ENCODE measurements at regions not wholly inside any gene's neighbourhood (a gene's known extent, or its start where the extent isn't known, plus 50 kb on each side); places are given as distances from the start of the nearest gene placed in this dataset.

DNA sequence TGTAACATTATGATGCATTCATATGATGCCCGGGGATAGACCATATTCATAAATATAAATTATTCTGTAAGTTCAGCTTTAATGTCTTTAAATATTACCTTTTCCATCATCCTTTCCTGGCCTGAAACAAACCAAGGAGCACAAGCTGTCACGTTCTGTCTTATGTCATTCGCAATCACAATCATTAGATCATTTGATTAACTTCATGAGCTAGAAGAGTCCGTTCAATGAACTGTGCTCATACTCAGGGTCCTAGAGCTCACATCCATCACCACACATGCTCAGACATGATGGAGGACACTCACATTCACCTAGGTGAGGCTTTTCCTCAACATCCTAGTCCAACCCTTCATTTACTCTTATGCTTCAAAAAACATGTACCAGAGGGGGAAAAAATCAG lies 599.0 kb upstream of the ID2 start:
- no peak for DNase-seq

DNA sequence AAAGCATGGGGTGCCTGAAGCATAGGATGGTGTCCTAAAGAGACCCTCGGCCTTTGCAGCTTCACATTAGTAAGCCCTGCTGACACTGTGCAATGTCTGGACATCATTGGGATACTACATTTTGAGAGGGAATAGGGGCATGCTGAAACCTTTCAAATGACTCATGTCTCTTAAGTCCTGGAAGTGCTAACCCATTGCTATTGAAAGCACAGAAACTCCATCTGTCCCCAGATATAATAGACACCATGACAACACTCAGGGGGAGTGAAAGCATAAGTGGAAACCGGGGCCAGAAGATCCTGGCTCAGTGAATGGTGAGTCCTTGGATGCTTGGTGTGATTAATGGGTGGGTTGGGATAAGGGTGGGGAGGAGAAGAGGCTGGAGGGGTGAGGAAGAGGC lies 595.5 kb upstream of the ID2 start:
- no peak for DNase-seq

DNA sequence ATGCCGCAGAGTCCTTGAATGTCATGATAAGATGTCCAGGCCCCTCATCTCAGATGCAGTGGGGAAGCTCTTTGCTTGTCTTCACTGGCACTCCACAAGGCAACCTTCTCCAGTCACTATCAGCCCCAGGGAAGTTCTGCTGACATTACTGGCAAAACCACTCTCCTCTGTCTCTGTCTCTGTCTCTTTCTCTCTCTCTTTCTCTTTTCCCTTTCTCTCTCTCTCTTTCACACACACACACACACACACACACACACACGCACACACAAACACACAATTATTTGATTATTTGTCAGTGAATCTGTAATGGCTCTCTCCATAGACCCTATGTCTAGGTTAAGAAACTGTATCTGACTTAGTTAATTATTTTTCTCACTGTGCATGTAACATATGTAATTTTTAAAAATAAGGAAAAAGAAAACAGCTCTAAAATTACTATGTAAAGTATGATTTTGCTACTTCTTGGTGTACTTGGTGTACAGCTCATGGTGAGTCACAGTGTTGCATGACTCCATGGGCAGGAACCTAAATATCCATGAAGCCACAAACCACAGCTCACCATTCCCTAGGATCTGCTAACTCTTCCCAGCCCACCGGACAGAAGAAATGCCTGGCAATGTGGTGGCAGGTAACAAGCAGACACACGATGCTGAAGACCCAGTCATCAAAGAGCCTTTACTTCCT lies 594.9 kb upstream of the ID2 start:
- DNase-seq: no peak

DNA sequence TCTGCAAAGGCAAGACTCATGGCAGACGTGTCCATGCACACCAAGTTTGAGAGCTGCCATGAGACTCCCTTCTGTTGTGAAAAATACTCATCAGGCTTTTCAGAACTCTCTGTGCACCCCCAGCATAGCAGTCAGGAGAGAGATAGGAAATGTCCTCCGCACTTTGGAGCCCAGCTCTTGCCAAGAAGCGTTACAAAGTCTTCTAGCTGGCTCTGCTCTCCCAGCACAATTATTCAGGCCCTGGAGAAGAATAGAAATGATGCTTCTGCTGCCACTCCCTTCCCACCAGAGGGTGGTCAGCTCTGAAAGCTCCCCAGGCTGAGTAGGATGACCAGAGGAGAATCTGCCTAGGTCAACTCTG lies 594.4 kb upstream of the ID2 start:
- no peak for DNase-seq

GRCh38 chr2:8088810-8089209 lies 593.0 kb upstream of the ID2 start:
- DNase-seq: no peak

DNA sequence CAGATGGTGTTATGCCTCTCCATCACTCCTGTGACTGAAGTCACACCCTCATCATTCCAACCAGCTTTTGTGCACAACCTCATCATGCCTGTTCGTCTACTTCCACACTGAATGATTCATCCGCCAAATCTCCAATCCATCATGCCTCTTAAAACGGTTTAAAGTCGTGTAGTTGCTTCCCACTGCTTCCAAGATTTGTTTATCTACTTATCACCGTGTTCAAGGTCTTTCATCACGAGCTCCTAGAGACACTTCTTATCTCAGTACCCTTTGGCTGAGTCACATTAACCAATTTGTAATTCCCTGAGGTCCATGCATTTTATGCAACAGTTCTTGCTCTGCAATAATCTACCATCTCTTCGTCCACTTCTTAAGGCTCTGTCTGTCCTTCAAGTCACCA lies 592.3 kb upstream of the ID2 start:
- no peak for DNase-seq

- DNase-seq: no peak
These were observed 590.8 kb upstream of the ID2 start for GRCh38 chr2:8090748-8091700.

DNA sequence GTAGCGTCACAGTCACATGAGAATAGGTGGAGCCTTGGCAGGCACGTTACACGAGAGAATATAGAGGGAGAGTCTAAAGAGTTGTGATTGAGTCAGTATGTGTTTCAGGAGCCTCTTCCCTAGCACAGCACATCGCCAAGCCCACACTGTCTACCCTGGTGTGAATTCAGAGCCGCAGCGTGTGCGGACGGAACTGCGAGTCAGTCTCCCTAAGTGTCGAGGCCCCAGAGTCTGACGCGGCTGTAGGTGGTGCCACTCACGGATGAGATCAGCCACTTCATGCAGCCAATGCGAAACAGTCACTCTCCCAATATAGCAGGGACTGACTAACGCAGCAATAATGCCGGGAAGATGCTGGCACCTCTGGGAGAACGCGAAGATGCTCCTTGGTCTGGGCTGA lies 587.3 kb upstream of the ID2 start:
- no peak for DNase-seq

DNA sequence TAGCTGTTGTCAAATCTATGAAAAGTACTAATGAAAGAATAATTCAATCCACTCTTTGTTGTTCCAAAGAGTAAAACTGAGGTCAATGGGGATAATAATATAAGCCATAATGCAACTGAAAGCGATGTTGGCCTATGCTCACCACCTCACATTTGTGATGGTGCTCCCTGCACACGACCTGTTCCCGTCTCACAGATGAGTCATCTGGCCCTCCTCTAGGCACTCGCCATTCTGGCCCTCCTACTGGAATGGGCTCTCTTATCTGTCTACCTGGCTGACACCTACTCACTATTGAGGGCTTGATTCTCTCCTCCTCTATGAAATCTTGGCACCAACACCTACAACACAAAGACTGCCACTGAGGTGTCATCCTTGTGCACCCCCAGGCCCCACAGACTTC lies 585.9 kb upstream of the ID2 start:
- DNase-seq: no peak

GRCh38 chr2:8096484-8096883 lies 585.4 kb upstream of the ID2 start:
- no peak for DNase-seq

DNA sequence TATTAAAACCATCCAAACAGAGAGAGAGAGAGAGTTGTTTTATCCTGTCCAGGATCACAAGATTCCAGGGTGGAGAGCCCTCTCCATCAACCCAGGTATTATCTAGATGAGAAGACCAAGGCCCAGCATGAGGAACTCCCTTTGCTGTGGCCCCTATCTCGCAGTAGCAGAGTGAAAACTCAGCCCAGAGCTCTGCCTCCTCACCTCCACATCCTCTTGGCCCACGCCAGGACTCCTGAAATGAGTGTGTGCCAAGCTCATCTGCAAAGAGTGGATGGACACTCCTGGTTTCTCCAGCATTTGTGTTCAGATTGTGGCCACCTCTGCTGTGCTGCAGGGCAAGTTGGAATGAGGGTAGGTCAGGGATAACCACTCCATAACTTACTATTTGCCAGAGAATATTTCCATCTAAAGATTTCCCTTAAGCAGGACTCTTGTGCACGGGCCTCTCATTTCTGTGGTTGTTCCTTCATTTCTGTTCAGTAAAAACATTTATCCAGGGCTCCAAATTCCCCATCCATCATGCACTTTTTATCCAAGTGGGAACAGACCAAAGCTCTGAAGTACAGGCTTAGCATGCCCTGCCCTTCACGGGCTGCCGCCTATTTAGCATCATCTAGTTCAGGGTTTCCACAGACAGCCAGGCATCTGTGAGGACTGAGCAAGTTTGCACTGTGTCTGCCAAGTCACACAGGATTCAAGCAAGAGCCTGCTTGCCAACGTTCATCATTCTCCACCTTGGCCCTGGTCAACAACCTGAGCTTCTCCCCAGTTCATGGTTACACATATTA lies 583.2 kb upstream of the ID2 start:
- no peak for DNase-seq

DNA sequence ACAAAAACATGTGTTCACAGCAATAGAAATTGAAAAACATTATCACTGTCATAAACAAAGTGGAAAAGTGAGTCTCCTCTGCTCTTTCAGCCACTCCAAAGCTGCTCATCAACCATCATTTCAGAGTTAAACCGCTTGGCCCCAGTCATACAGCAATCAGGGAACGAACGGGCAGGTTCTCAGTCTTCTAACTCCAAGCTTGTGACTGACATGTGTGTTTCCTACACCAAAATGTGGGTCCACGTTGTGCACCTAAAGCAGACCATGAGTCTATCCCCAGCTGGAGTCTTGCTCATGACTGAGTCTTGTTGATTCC lies 582.6 kb upstream of the ID2 start:
- DNase-seq: no peak

GRCh38 chr2:8101614-8102277 lies 580.1 kb upstream of the ID2 start:
- DNase-seq: no peak

GRCh38 chr2:8102470-8102869 lies 579.4 kb upstream of the ID2 start:
- no peak for DNase-seq

- DNase-seq: peak; percentile 19 to 29
These were observed 578.7 kb upstream of the ID2 start for GRCh38 chr2:8103085-8103708.

DNA sequence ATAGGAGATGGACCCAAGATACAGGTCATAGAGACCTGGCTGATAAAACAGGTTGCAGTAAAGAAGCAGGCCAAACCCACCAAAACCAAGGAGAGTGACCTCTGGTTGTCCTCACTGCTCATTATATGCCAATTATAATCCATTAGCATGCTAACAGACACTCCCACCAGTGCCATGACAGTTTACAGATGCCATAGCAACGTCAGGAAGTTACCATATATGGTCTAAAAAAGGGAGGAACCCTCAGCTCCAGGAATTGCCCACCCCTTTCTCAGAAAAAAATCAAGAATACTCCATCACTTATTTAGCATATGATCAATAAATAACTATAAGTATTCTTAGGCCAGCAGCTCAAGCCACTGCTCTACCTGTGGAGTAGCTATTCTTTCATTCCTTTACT lies 574.7 kb upstream of the ID2 start:
- no peak for DNase-seq

DNA sequence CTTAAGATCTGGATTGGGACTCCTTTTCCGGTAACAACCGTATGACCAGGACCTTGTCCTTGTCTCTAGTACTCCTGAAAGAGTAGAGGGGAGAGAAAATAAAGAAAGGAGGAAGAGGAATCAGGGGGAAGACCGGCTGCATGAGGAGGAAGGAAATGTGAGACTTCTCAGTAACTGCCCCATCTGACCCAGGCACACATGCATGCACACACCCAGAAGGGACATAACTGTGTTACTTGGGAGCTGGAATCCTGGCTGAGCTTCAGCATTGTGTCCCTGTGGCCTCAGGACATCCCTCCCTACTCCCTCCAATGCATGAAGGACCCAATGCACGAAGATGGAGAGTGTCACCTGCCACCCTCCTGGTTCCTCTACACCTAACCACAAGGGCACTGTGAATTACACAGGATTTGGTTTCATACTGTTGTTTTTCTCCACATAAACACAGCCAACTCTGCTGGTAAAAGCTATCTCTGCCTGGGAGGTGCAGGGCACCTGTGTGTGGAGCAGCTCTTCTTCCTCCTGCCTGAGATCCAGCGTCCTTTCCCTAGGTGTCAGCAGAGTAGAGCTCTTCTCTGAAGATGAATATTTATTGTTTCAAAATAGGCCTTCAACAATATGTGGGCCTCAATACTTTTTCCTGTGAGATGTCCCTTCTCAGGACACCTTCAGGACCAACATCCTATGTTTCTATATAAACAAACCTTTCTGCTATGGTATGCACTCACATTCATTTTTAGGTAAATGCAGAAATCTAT lies 574.1 kb upstream of the ID2 start:
- DNase-seq: no peak

DNA sequence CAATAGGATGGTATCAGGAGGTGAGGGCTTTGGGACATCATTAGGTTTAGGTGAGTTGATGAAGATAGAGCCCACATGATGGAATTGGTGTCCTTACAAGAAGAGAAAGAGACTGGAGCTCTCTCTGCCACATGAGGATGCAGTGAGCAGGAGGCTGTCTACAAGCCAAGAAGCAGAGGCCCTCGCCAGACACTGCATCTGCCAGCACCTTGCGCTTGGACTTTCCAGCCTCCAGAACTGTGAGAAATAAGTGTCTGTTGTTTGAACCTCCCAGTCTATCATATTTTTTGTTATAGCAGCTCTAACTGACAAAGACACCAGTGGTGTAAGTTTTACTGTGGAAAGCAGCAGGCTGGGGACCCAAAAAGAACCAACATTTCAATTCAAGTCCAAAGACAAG lies 571.1 kb upstream of the ID2 start:
- DNase-seq: no peak

DNA sequence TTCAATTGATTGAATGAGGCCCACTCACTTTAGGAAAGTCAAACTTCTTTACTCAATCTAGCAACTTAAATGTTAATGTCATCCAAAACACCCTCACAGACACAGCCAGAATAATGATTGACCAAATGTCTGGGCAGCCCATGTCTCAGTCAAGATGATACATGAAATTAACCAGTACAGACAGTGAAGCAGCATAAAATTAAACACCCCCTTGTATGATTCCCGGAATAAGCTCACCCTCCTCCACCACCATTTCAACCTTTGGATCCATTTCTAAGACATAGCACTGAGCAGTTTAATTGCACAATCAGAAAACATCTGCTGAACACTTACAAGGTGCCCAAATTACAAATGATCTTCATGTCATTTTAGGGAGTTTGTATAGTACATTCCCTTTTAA lies 570.7 kb upstream of the ID2 start:
- DNase-seq: no peak

- DNase-seq: no peak
These were observed 566.4 kb upstream of the ID2 start for GRCh38 chr2:8115456-8115855.

DNA sequence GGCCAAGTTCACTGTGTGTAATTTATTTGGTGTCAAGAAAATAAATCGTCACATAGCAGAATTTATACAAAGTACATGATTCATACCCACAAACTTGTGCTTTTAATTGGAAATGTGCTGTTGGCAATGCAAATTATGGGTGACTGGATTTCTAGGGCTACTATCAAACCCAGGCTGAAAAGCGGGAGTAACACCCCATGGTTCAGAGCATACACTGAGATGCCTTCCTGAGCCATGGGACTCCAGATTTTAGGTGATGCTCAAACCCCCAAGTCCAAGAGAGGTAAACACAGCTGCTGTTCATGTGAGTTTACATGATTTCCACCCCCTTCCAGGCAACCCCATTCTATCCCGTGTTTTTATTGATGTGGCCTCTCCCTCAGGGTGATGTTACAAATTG lies 565.9 kb upstream of the ID2 start:
- no peak for DNase-seq

All from right lung (tissue), 2 donors.